Stimulated activated CD8-positive, alpha-beta memory T cell treated with anti-CD3 and anti-CD28 coated beads, Interleukin-7, amount 100 ng/mL, for 4 hours (primary cell): ENCODE measurements at regions not wholly inside any gene's neighbourhood (a gene's known extent, or its start where the extent isn't known, plus 50 kb on each side); places are given as distances from the start of the nearest gene placed in this dataset.

Source experiments
- DNase-seq, 2 donors: peaks; one replicate each; pipeline ENCODE4 v3.0.0-alpha.2; 2020; ENCODE audit warnings: low read depth in 2 of 2

- DNase-seq, result no peak
Observed at GRCh38 chr17:71900621-71901229, 220.1 kb upstream of the SOX9 start.

- DNase-seq, result no peak
Observed at GRCh38 chr17:71902894-71903506, 217.8 kb upstream of the SOX9 start.

GRCh38 chr17:71905376-71906031, 215.3 kb upstream of the SOX9 start:
- no peak for DNase-seq

GRCh38 chr17:71909155-71909554, 211.7 kb upstream of the SOX9 start:
- no peak for DNase-seq

- DNase-seq, result no peak
Observed at GRCh38 chr17:71910002-71910401, 210.8 kb upstream of the SOX9 start.

GRCh38 chr17:71914042-71914441, 206.8 kb upstream of the SOX9 start:
- no peak for DNase-seq

GRCh38 chr17:71914812-71915211, 206.0 kb upstream of the SOX9 start:
- no peak for DNase-seq

GRCh38 chr17:71917715-71918114, 203.1 kb upstream of the SOX9 start:
- DNase-seq, result no peak

- no peak for DNase-seq
Observed at GRCh38 chr17:71919186-71919585, 201.6 kb upstream of the SOX9 start.

- no peak for DNase-seq
Observed at GRCh38 chr17:71919896-71920295, 200.9 kb upstream of the SOX9 start.

GRCh38 chr17:71921796-71922195, 199.0 kb upstream of the SOX9 start:
- no peak for DNase-seq

- no peak for DNase-seq
Observed at GRCh38 chr17:71922439-71922838, 198.4 kb upstream of the SOX9 start.

GRCh38 chr17:71926746-71927398, 193.9 kb upstream of the SOX9 start:
- no peak for DNase-seq

- no peak for DNase-seq
Observed at GRCh38 chr17:71933306-71933705, 187.5 kb upstream of the SOX9 start.

- no peak for DNase-seq
Observed at GRCh38 chr17:71934520-71934919, 186.3 kb upstream of the SOX9 start.

GRCh38 chr17:71935341-71935740, 185.5 kb upstream of the SOX9 start:
- DNase-seq, result no peak

- no peak for DNase-seq
Observed at GRCh38 chr17:71936977-71937376, 183.8 kb upstream of the SOX9 start.

- DNase-seq, result no peak
Observed at GRCh38 chr17:71937914-71938313, 182.9 kb upstream of the SOX9 start.

GRCh38 chr17:71938340-71939010, 182.3 kb upstream of the SOX9 start:
- no peak for DNase-seq

GRCh38 chr17:71941920-71942319, 178.9 kb upstream of the SOX9 start:
- no peak for DNase-seq

GRCh38 chr17:71942626-71943025, 178.2 kb upstream of the SOX9 start:
- no peak for DNase-seq

GRCh38 chr17:71948703-71949422, 172.0 kb upstream of the SOX9 start:
- DNase-seq, result no peak
